COR-L47 (cell line): ENCODE measurements at regions not wholly inside any gene's neighbourhood (a gene's known extent, or its start where the extent isn't known, plus 50 kb on each side); places are given as distances from the start of the nearest gene placed in this dataset.
"Not testable (repeated sequence)": the region's sequence is repeated elsewhere in the genome, so short reads cannot be mapped to it uniquely, and the experiment has no call there.

Experiments
- DNase-seq: peaks from one replicate; lab custom pipeline; 2025; lab: John Stamatoyannopoulos, UW

DNA sequence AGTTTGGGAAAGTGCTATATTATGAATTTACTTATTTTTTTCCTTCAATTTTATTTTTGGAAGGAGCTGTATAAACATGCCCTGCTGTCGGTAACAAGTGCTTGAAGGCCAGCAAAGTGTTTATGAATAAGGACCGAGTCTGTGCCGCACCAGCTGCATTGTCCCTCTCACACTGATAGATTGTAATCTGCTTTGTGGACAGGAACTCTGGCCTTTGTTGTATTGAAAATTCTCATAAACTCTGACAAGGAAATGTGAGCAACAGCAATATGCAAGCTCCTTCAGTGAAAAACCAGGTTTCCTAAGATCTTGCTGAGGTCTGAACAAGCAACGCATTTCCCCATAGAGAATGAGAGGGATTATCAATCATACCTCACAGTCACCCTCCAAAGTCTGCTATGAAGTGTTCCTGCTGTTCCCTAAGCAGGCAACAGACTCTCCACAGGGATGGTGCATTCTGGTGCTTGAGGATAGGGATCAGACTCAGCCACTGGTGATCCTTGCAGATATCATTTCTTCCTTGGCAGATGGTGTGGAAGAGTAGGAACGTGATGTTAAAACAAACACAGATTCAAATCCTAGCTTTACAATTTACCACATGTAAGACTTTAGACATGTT is 109.6 kb downstream of the KCNJ2 start:
- no peak for DNase-seq

DNA sequence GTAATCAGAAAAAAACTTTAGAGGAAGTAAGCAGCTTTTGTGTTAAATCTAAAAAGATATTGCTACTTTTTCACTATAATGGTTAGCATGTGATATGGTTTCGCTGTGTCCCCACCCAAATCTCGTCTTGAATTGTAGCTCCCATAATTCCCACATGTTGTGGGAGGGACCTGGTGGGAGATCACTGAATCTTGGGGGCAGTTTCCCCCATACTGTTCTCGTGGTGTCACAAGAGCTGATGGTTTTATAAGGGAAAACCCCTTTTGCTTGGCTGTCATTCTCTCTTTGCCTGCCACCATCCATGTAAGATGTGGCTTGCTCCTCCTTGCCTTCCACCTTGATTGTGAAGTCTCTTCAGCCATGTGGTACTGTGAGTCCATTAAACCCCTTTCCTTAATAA is 117.1 kb downstream of the KCNJ2 start:
- DNase-seq: no peak

DNA sequence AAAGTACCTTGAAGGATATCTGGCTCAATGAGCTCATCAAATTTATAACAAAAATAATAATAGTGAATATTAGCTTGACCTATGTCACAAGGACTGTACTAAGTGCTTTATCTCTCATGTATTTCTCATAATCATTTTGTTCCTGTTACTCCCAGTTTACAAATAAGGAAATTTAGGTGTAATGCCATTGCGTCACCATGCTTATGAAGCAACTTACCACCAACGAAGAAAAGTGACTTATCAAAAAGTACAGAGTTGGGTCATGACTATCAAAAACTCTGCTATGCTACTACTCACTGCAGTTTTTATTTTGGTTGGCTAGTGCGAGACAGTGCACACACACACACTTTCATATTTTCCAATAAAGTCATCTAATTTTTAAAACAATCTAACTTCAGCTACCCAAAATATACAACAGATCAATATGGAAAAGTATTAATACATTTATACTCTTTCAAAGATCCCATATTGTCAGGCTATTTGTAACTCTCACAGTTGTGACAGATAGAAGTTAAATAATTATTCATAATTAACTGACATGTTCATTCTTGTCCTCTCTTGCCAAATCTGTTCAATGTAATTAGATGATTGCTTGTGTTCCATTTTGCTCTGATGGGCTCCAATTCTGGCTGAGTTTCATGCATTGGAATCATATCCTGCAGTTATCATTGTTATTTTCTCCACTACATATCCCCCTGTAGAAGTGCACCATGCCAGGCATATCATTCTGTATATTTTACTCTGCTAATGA is 119.4 kb downstream of the KCNJ2 start:
- no peak for DNase-seq

DNA sequence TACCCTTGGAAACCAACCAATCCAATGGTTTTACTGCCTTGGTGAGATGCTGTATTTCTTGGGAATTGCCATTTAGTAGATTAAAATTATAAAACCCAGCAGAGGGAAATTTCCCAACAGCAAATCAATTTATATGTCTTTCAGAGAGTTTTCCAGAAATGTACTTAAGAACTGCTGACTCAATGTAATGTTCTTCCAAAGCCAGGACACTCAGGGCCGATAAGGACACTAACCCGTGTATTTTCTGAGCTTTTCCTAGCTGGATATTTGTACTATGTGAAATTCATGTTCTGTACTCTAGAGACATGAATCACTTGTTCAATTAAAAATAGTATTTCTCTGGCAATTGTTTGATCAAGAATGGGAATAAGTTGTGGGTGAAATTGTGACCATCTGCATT is 121.4 kb downstream of the KCNJ2 start:
- no peak for DNase-seq

DNA sequence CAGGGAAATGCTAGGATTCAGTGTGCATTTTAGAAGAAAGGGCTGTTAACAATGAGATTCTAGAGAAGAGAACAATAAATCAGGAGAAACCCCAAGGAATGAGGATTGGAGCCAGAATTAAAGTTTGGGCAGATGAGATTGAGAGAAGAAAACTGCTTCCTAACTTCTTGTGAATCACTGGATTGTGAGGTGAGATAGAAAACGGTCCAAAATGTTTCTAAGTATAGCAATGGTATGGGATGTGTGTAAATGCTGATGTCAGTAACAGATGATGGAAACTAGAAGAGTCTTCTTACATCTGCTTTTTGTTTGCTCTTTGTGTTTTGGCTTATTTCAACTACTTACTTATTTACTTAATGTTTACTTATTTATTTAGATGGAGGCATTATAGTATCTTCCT is 123.0 kb downstream of the KCNJ2 start:
- DNase-seq: no peak

DNA sequence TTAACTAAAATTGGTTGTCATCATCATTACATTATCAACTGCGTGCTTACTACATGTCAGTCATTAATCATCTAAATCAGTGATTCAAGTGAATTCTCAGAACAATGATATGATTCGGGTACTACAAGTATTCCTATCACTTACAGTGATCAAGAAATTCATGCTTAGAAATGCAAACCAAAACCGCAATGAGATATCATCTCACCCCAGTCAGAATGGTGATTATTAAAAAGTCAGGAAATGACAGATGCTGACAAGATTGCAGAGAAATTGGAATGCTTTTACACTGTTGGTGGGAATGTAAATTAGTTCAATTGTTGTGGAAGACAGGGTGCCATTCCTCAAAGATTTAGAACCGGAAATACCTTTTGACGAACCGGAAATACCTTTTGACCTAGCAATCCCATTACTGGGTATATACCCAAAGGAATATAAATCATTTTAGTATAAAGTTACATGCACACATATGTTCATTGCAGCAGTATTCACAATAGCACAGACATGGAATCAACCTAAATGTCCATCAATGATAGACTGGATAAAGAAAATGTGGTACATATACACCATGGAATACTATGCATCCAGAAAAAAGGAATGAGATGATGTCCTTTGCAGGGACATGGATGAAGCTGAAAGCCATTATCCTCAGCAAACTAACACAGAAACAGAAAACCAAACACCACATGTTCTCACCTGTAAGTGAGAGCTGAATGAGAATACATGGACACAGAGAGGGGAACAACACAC is 124.4 kb downstream of the KCNJ2 start:
- not testable (repeated sequence) for DNase-seq

DNA sequence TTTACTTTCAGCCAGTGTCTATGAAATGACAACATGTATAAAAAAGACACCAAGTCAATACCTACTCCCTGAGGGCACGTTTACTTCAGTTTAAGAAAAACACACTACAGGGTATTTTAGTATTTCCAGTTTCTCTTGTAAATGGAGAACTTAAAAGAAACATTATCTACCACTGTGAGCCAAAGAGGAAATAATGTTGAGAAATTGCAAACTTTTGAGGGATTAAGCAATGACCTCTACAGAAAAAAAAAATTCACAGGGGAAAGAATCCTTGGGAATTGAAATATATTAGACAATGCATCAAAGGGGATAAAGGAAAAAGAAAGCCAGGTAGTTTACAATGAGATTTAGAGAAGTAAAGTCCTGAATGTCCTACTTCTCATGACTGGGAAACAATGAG is 126.0 kb downstream of the KCNJ2 start:
- no peak for DNase-seq

DNA sequence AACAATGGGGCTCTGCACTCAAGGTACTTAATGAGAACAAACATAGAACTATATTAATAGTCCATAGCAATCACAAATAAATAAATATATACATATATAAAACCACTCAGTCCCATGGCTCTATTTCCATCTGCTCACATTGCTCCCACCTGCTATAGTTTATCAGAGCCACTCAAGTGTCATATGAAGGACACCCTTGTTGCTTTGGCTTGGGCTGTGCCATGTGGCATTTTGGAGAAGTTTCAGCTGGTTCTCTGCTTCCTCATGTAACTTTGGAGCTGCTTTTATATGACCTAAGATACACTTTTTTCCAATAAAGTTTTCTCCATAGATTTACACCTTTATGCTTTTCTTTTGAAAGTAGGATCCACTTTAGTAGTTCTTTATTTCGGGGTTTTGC is 126.4 kb downstream of the KCNJ2 start:
- no peak for DNase-seq

DNA sequence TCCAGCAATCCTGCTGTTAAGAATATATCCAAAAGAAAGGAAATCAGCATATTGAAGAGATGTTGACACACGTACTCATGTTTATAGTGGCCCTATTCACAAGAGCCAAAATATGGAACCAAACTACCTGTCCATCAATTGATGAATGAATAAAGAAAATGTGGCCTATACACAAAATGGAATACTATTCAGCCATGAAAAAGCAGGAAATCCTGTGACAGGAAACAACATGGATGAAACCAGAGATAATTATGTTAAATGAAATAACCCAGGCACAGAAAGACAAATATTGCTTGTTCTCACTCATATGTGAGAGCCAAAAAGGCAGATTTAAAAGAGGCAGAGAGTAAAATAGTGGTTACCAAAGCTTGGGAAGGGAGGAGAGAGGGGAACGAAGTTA is 127.1 kb downstream of the KCNJ2 start:
- no peak for DNase-seq

DNA sequence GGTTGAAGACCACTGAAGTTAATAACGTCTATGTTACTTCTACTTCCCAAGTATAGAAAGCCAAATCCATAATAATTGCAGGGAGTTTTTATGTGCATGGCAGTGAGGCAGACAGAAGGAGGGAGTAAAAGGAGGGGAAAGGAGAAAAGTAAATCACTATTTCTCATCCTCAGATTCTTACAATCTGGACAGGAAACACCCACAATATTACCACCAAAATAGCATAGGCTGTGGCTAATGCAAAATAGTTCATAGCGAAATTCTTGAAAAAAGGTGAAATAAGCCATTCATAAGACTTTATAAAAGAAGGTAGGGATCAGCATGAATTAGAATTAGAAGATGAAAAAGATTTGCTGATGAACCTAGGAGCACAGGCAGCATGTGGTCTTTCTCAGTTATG is 128.1 kb downstream of the KCNJ2 start:
- DNase-seq: no peak

DNA sequence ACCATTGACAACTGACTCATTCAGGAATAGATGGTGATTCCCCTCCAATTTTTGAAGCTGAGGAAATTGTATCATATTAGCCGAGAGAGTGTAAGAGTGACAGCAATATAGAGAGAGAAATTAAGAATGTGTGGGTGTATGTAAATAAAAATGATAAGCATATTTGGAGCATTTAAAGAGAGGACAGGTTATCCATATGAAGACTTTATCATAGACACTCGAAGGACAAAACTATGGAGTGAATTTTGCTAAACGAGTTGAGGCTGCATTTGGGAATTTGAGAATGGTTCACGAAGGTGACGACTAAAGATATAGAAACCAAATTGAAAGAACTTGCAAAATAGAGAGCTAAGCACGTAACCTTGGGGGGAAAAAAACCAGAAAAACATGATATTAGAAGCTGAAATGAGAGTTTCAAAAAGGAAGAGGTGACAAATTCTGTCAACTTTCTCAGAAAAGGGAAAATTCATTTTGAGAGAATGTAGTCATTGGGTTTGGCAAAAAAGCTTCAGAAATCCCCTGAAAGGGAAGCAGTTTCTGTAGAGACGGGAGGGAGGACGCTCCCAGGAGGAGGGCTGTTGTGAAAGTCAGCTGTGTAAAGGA is 129.7 kb downstream of the KCNJ2 start:
- no peak for DNase-seq

DNA sequence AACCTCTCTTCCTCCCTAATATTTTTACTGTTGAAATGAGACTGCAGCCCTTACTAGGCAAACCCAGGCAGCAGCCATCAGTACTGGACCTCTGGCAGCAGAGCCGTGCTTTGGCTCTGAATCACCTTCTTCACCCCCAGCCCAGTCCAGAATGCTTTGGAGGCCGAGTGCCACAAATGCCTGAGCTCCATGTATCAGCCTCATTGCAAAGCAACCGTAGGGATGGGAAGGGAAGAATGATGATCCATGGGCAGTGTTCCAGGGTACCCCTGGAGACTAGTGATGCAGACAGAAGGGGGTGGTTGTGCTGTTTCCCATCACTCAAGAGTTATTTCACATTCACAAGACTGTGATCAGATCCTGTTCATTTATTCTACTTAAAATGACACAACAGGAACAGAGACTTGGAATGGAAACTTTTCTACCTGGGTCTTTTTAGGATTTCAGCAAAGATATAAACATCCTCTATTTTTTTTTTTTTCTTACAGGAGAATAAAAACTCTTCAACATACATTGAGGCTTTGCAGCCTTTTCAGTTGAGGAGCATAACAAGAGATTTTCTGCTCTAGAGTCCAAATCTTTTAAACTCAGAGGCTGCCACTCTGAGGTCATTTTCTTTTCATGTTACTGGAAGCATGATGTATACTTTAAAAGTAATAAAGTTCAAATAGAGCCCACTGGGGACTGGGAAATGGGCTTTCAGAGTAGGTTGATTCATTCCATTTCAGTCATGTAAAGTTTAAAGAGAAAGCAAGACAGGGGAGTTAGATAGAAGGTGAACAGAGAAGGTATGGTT is 138.3 kb downstream of the KCNJ2 start:
- DNase-seq: no peak

DNA sequence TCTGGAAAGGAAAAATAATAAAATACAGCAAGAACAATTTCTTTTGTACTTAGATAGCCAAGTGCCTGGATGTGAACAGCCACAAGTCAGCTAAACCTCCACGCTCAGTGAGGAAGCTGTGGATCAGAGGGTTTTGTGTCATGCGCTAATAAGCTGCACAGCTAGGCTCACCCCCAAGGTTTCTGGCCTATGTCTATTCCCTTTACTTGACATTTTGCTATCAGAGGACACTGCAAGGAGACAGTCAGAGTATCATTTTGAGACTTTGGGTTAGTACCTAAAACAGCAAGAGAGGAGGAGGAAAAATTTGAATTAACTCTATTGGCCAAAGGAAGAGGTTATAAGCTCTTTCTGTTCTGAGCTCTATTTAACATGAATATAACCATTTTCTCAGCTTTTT is 139.3 kb downstream of the KCNJ2 start:
- no peak for DNase-seq

DNA sequence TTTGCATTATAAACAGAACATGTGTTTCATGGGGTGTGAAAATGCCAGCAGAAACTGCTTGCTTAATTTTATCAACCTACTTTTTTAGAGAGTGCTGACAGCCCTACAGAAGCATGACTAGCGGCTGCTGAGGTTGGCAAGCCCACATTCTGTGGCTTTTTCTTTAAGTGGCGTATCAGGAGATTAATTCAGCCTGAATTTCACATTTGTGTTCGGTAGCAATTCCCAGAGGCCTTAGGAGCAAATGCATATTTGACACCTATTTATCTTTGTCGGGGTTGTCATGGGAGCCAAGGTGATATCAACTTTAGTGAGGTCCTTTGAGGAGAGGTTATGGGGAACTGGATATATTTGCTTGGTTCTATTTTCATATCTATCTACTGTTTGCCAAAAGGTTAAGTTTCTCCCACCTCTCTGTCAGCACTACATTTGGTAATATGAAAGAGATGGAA is 140.9 kb downstream of the KCNJ2 start:
- DNase-seq: no peak

DNA sequence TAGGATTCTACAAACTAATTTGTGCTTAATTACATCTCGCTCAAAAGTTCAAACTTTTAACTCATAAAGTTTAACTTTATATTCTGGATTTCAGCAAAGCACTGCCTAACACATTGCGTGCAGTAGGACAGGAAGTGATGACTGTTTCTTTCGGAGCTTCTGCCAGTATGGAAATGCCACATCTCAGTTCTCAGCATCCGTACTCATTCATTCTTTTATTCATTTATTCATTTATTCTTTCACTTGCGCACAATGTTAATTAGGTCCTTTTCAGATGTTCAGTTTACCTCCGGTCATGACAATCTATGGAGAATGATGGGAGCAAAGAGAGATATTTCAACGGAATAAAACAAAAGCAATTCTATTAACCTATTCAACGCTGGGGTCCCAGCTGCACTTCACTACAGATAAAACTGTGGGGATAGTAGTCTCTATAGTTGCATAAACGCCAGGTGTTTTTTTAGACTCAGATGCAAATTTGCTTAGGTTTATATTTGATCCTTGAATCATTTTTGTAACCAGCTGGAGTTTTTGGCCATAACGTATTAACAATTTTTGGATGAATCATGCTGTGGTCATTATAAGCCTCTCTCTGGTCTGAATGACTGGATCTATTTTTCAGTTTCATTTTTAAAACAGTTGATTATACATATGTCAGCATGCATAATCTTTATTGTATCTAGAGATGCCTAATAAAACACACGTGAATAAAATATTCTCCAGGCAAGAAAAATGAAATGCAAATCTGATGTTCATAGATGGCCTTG is 143.9 kb downstream of the KCNJ2 start:
- DNase-seq: no peak

DNA sequence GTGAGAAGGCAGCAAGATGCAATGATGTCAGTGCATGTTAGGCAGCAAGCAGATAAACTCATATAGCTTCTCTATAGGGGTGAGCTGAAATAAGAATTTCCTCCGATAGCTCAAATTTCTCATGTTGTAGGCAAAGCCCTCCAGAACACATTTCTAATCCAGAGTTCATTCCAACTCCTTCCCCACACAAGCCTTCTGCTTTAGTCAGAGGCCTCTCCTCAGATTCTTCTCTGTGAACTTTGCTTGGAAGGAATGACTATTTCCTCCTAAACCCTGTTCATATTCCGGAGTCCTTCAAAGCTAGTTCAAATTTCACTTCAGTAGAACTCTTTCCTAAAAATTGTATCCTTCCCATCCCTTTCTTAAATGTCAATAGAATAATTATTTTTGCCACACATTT is 144.8 kb downstream of the KCNJ2 start:
- no peak for DNase-seq

DNA sequence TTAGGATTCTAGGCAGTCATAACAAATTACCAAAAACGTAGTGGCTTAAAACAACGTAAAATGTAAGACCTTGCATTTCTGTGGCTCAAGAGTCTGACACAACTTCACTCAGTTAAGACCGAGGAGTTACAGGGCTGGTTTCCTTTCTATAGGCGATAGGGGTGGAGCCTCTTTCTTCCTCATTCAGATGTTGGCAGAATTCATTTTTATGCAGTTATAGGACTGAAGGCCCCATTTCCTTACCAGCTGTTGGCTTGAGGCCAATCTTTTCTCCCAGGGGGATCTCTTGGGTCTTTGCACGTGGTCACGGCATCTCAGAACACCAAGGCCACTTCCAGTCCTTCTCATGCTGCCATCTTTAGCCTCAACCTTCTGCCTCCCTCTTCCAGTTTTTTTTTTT is 145.2 kb downstream of the KCNJ2 start:
- DNase-seq: no peak

DNA sequence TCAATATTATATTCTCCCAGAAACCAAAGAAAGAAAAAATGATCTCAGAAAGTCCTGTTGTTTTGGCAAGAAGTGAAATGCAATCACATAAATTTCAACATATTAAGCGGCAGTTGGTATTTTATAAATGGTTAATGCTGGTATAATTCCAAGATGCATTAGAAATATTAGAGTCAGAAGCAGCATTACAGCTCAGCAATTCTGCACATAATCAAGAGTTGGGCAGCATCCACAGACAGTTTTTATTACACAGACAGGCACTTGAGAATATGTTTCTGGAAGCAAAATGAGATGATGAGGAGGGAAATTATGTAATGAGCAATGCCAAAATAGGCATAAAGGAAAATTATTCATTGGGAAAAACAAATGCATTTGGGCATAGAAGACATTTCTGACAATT is 148.1 kb downstream of the KCNJ2 start:
- no peak for DNase-seq

DNA sequence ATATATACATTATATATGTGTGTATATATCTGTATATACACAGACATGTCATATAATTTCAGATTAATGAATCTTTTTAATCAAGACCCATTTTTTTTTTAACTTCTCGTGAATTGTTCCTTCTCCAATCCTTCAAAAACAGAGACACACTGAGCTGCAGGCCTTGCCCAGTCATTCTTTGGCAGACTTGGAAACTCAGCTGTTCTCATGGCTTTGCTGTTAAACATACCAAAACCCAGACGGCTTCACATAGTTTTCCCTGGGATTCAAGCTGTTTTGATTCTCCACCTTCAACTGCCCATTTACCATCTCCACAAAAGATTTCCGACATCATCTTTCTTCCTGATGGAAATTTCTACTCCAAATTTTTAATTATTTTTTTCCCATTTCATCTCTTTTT is 148.7 kb downstream of the KCNJ2 start:
- DNase-seq: no peak

DNA sequence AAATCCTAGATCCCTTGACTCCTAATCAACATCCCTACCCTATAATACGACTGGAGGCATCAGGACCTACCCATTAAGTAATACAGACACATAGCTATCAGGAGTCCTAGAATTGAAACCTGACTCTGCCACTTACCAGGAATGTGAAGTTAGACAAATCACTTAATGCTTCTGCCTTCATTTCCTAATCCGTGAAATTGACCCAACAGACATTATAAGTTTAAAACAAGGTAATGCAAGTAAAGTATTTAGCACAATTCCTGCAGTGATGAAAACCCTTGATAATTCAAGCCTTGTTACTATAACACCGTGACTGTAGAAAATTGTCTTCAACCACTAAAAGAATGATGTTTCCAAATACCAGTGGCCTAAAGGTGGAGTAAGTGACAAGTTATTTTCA is 150.2 kb downstream of the KCNJ2 start:
- DNase-seq: no peak

DNA sequence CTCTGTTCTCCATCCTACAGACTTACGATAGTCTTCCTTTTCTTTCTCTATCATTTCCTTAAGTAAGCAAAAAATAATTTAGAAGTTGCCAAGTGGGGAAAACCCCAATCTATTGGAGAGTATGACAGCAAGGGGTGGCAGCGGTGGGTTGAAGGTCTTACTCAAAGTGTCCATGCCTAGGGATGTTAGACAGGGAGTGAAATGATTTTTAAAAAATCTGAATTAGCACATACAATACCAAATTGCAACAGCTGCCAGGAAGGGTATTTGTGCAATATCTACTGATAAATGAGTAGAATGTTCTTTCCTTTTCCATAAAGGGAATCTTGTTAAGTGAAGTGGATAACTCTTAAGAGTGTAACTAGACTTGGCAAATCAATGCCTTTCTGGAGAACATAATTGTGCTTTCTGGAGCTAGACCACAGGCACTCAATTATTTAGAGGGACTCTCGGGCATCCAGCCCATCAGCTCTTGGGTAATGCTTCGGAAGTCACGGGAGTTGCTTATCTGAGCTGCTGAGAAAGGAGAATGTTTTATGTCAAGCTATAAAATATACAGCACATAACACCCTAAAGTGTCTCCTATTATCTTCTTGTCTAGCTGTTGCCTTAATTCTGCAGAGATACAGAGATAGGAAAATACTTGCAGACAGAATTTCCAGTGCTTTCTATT is 151.5 kb downstream of the KCNJ2 start:
- no peak for DNase-seq
